Mammary epithelial cell (primary cell): ENCODE measurements at regions not wholly inside any gene's neighbourhood (a gene's known extent, or its start where the extent isn't known, plus 50 kb on each side); places are given as distances from the start of the nearest gene placed in this dataset.

Experiments
- CTCF ChIP-seq, 2 donors: IDR thresholded peaks in 1 of 2; conservative IDR thresholded peaks in 1 of 2; 2 replicates each; pipeline ENCODE4 v1.5.1; 2011 to 2012; ENCODE audit warnings: inconsistent platforms in 2 of 2, low read length in 2 of 2, mild to moderate bottlenecking in 2 of 2, control low read depth in 1 of 2, low read depth in 1 of 2; ENCODE audit not compliant: insufficient read depth in 1 of 2; ENCODE audit errors: extremely low read depth in 1 of 2
- EZH2 ChIP-seq: IDR thresholded peaks from 2 replicates; pipeline ENCODE4 v1.6.1; 2012; ENCODE audit warnings: low read length, inconsistent platforms, borderline replicate concordance

GRCh38 chr13:47719164-47719563 is 281.9 kb downstream of the SUCLA2 start:
- TF ChIP-seq CTCF (conservative IDR thresholded peaks at IDR 0.05 in 1 of 2, IDR thresholded peaks at IDR 0.05 in 1 of 2; ENCODE audit: extremely low read depth in 1 of 2, insufficient read depth in 1 of 2, low read depth in 1 of 2, low read length in 2 of 2) (no peak), EZH2 (no peak)
